Activated CD8-positive, alpha-beta T cell treated with anti-CD3 and anti-CD28 coated beads for 36 hours (primary cell): ENCODE measurements at regions not wholly inside any gene's neighbourhood (a gene's known extent, or its start where the extent isn't known, plus 50 kb on each side); places are given as distances from the start of the nearest gene placed in this dataset.

Experiments
- ATAC-seq: fragments of 200-7000 bp; cut with Tn5 transposase; one replicate; pipeline ENCODE4 v1.10.0; 2021; ENCODE audit warnings: mild to moderate bottlenecking, moderate library complexity
- CTCF ChIA-PET: fragments of 350-600 bp; sonication (Branson Sonifier 250); formaldehyde crosslinking; loops from one replicate; lab custom pipeline; 2021; ENCODE audit warnings: antibody characterized with exemption; lab: Charles Lee
- POLR2A ChIA-PET: fragments of 350-600 bp; sonication (Branson Sonifier 250); formaldehyde crosslinking; loops from one replicate; lab custom pipeline; 2021; ENCODE audit warnings: antibody characterized with exemption; lab: Charles Lee
- DNase-seq: peaks from one replicate; pipeline ENCODE4 v3.0.0-alpha.2; 2020
- H3K27ac Mint-ChIP-seq: one replicate; pipeline ENCODE4 v1.8.0; 2021; ENCODE audit warnings: mild to moderate bottlenecking, mixed read lengths
- H3K27me3 Mint-ChIP-seq: one replicate; pipeline ENCODE4 v1.8.0; 2021; ENCODE audit warnings: mixed read lengths
- H3K36me3 Mint-ChIP-seq: one replicate; pipeline ENCODE4 v1.8.0; 2021; ENCODE audit warnings: low read depth, mixed read lengths
- H3K4me1 Mint-ChIP-seq: one replicate; pipeline ENCODE4 v1.8.0; 2021; ENCODE audit warnings: low read depth, mixed read lengths
- H3K4me3 Mint-ChIP-seq: one replicate; pipeline ENCODE4 v1.8.0; 2021; ENCODE audit warnings: mild to moderate bottlenecking, moderate library complexity, mixed read lengths
- H3K9me3 Mint-ChIP-seq: one replicate; pipeline ENCODE4 v1.8.0; 2021; ENCODE audit warnings: mixed read lengths
- CTCF ChIP-seq: fragments of 200-600 bp; IDR thresholded peaks from one replicate; pipeline ENCODE4 v1.8.0; 2022; ENCODE audit warnings: antibody characterized with exemption, mild to moderate bottlenecking
- intact Hi-C: fragments of 100-400 bp; cut with micrococcal nuclease; formaldehyde crosslinking; loops from one replicate; pipeline ENCODE4 v1.10.0; 2022

GRCh38 chr21:40929833-40930232, 82.9 kb upstream of the DSCAM start:
- Mint-ChIP-seq H3K4me3 (no peak overlapping the region), H3K27me3 (peaks cover 1% of the 10 kb centered on the region), H3K36me3 (peaks cover 2% of the 10 kb centered on the region), H3K4me1 (no peaks in the 10 kb centered on the region), H3K27ac (no peak overlapping the region), H3K9me3 (peaks cover 24% of the 10 kb centered on the region)
- ATAC-seq (no peak), DNase-seq (no peak)
- TF ChIP-seq CTCF: no peak
- intact Hi-C loops: no loop called here
- POLR2A ChIA-PET: no interaction called here
- CTCF ChIA-PET: no interaction called here

- no peak for TF ChIP-seq CTCF
- peaks cover 2% of the 10 kb centered on the region for H3K36me3 Mint-ChIP-seq
- intact Hi-C loops: no loop called here
- POLR2A ChIA-PET: no interaction called here
- H3K27ac Mint-ChIP-seq: no peak overlapping the region
- ATAC-seq: no peak
- CTCF ChIA-PET: no interaction called here
- no peak overlapping the region for H3K4me3 Mint-ChIP-seq
- no peaks in the 10 kb centered on the region for H3K4me1 Mint-ChIP-seq
- no peak for DNase-seq
- H3K27me3 Mint-ChIP-seq: peaks cover 1% of the 10 kb centered on the region
- peaks cover 24% of the 10 kb centered on the region for H3K9me3 Mint-ChIP-seq
Measured at GRCh38 chr21:40931197-40931596, 84.2 kb upstream of the DSCAM start.

GRCh38 chr21:40936178-40936577, 89.2 kb upstream of the DSCAM start:
- Mint-ChIP-seq H3K4me1 (no peaks in the 10 kb centered on the region), H3K9me3 (peaks cover 2% of the 10 kb centered on the region), H3K36me3 (no peaks in the 10 kb centered on the region), H3K27me3 (peaks cover 1% of the 10 kb centered on the region), H3K27ac (no peak overlapping the region), H3K4me3 (no peak overlapping the region)
- POLR2A ChIA-PET: no interaction called here
- ATAC-seq (no peak), DNase-seq (no peak)
- CTCF ChIA-PET: no interaction called here
- intact Hi-C loops: no loop called here
- TF ChIP-seq CTCF: no peak

GRCh38 chr21:40936771-40937261, 89.9 kb upstream of the DSCAM start:
- H3K36me3 Mint-ChIP-seq: no peaks in the 10 kb centered on the region
- ChIA-PET POLR2A (no interaction called here), CTCF (no interaction called here)
- H3K4me3 Mint-ChIP-seq: no peak overlapping the region
- H3K27me3 Mint-ChIP-seq: peaks cover 1% of the 10 kb centered on the region
- no peak overlapping the region for H3K27ac Mint-ChIP-seq
- peaks cover 2% of the 10 kb centered on the region for H3K9me3 Mint-ChIP-seq
- no peak for DNase-seq
- intact Hi-C loops: no loop called here
- ATAC-seq: no peak
- TF ChIP-seq CTCF: no peak
- no peaks in the 10 kb centered on the region for H3K4me1 Mint-ChIP-seq

- Mint-ChIP-seq H3K27ac (no peak overlapping the region), H3K4me1 (no peaks in the 10 kb centered on the region), H3K36me3 (no peaks in the 10 kb centered on the region), H3K9me3 (peaks cover 2% of the 10 kb centered on the region), H3K4me3 (no peak overlapping the region), H3K27me3 (peaks cover 1% of the 10 kb centered on the region)
- POLR2A ChIA-PET: no interaction called here
- CTCF ChIA-PET: no interaction called here
- no peak for DNase-seq
- no peak for ATAC-seq
- no peak for TF ChIP-seq CTCF
- intact Hi-C loops: no loop called here
Measured at GRCh38 chr21:40938078-40938477, 91.1 kb upstream of the DSCAM start.
